Tibial artery (tissue), 4 donors: ENCODE measurements at regions not wholly inside any gene's neighbourhood (a gene's known extent, or its start where the extent isn't known, plus 50 kb on each side); places are given as distances from the start of the nearest gene placed in this dataset.

Experiments used
- DNase-seq, 2 donors: peaks; one replicate each; pipeline ENCODE4 v3.0.0-alpha.2; 2019
- H3K27ac ChIP-seq, 2 donors: fragments of 200-600 bp; sonication (generic) in 1 of 2; 1 replicate in 1 of 2; 2 replicates in 1 of 2; pipeline ENCODE4 v1.5.1; 2018 to 2019; ENCODE audit warnings: mild to moderate bottlenecking in 1 of 2
- H3K27me3 ChIP-seq, 2 donors: fragments of 200-600 bp; sonication (generic) in 1 of 2; one replicate each; pipeline versions ENCODE4 v1.5.1 to v1.6.0; 2016 to 2019
- H3K36me3 ChIP-seq, 3 donors: fragments of 200-600 bp; sonication (generic) in 2 of 3; one replicate each; pipeline ENCODE4 v1.5.1; 2016 to 2019; ENCODE audit warnings: mild to moderate bottlenecking in 2 of 3
- H3K4me1 ChIP-seq, 4 donors: fragments of 200-600 bp; sonication (generic) in 2 of 4; 1 replicate in 3 of 4; 2 replicates in 1 of 4; pipeline ENCODE4 v1.5.1; 2016 to 2019
- H3K4me3 ChIP-seq, 2 donors: fragments of 200-600 bp; sonication (generic) in 1 of 2; 1 replicate in 1 of 2; 2 replicates in 1 of 2; pipeline ENCODE4 v1.5.1; 2018 to 2019; ENCODE audit warnings: mild to moderate bottlenecking in 2 of 2
- H3K9me3 ChIP-seq, 3 donors: fragments of 200-600 bp; sonication (generic) in 1 of 3; one replicate each; pipeline ENCODE4 v1.5.1; 2016 to 2019
- intact Hi-C: fragments of 100-400 bp; cut with DNase I; formaldehyde crosslinking; loops from one replicate; pipeline ENCODE4 v1.15.0; 2023; ENCODE audit warnings: low total_unique reads
- TF ChIP-seq, protein P1 (sequence below), 2 experiments: fragments of 200-600 bp in 1 of 2; fragments of 450-650 bp in 1 of 2; IDR thresholded peaks; one replicate each; pipeline ENCODE4 v1.5.1; 2017 to 2019; ENCODE audit warnings: antibody characterized with exemption in 2 of 2, mild to moderate bottlenecking in 1 of 2, moderate library complexity in 1 of 2

- Histone ChIP-seq H3K36me3 (no peaks in the 10 kb centered on the region), H3K4me3 (no peak overlapping the region), H3K9me3 (no peaks in the 10 kb centered on the region), H3K27ac (no peak overlapping the region), H3K27me3 (no peaks in the 10 kb centered on the region), H3K4me1 (no peaks in the 10 kb centered on the region)
- DNase-seq = no peak
- TF ChIP-seq, protein P1, sequence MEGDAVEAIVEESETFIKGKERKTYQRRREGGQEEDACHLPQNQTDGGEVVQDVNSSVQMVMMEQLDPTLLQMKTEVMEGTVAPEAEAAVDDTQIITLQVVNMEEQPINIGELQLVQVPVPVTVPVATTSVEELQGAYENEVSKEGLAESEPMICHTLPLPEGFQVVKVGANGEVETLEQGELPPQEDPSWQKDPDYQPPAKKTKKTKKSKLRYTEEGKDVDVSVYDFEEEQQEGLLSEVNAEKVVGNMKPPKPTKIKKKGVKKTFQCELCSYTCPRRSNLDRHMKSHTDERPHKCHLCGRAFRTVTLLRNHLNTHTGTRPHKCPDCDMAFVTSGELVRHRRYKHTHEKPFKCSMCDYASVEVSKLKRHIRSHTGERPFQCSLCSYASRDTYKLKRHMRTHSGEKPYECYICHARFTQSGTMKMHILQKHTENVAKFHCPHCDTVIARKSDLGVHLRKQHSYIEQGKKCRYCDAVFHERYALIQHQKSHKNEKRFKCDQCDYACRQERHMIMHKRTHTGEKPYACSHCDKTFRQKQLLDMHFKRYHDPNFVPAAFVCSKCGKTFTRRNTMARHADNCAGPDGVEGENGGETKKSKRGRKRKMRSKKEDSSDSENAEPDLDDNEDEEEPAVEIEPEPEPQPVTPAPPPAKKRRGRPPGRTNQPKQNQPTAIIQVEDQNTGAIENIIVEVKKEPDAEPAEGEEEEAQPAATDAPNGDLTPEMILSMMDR (IDR thresholded peaks at IDR 0.05) = no peak
- intact Hi-C loops = no loop called here
Observed at GRCh38 chr18:38900445-38900844, 1334.8 kb upstream of the CELF4 start.

DNA sequence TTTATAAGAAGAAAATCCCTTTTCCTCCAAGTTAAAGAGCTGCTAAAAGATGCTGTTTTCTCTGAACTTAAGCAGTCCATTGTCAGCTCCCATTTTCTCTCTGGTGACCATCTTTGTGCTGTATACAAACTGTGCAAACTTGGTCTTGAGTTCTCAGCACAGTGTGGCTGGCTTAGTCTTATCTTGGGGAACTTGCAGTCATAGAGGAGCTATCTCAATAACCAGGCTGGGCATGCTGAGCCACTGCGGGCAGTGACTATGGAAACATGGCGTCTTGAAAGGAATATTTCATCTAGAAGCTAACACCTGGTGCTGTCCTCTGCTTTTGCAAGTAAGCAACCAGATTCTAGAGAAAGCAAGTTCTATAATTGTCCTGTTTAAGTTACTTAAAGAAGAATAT lies 1334.4 kb upstream of the CELF4 start:
- Histone ChIP-seq H3K27me3 (no peaks in the 10 kb centered on the region), H3K27ac (no peak overlapping the region), H3K4me1 (no peaks in the 10 kb centered on the region), H3K36me3 (no peaks in the 10 kb centered on the region), H3K4me3 (no peak overlapping the region), H3K9me3 (no peaks in the 10 kb centered on the region)
- TF ChIP-seq, protein P1 (IDR thresholded peaks at IDR 0.05) = no peak
- no peak for DNase-seq
- intact Hi-C loops = no loop called here

DNA sequence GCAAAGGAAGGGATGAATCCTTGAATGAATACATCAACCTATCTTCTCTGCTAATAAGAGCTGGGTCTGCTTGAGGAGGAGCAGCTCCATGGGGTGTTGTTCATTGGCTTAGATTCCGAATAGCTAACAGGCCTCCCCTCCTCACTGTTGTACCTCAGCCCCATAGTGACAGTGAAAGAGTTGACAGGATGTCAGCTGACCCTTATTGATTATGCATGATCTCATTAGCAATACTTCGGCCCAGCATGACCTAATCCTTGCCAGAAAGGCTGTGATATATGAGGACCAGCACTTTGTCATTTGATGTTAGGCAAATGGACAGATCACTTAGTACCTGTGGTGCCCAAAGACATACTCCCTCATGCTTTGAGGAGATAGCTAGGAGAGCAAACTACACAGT lies 1333.7 kb upstream of the CELF4 start:
- Histone ChIP-seq H3K27me3 (no peaks in the 10 kb centered on the region), H3K4me3 (no peak overlapping the region), H3K36me3 (no peaks in the 10 kb centered on the region), H3K4me1 (no peaks in the 10 kb centered on the region), H3K27ac (no peak overlapping the region), H3K9me3 (no peaks in the 10 kb centered on the region)
- DNase-seq = no peak
- TF ChIP-seq, protein P1 (IDR thresholded peaks at IDR 0.05) = no peak
- intact Hi-C loops = no loop called here

DNA sequence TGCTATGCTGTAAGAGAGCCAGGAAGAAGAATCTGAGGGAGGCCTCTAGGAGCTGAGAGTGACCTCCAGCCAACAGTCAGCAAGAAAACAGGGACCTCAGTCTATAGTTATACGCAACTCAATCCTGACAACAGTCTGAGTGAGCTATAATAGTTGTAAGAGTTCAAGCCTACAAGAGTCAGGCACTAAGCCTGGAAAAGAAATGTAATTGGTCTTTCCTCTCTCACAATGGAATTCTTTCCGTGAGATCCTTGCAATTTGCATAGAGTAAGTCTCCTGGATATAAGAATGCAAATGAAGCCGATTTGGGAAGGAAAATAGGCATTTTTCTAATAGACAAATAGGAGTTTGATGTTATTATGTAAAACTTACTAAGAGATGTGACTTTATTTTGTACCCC lies 1332.6 kb upstream of the CELF4 start:
- H3K27me3 ChIP-seq = no peaks in the 10 kb centered on the region
- no peak for DNase-seq
- no peaks in the 10 kb centered on the region for H3K36me3 ChIP-seq
- H3K9me3 ChIP-seq = no peaks in the 10 kb centered on the region
- TF ChIP-seq, protein P1 (IDR thresholded peaks at IDR 0.05) = no peak
- H3K27ac ChIP-seq = no peak overlapping the region
- intact Hi-C loops = no loop called here
- no peak overlapping the region for H3K4me3 ChIP-seq
- H3K4me1 ChIP-seq = no peaks in the 10 kb centered on the region

GRCh38 chr18:38895560-38895959 lies 1330.0 kb upstream of the CELF4 start:
- Histone ChIP-seq H3K4me3 (no peak overlapping the region), H3K36me3 (no peaks in the 10 kb centered on the region), H3K27me3 (no peaks in the 10 kb centered on the region), H3K9me3 (no peaks in the 10 kb centered on the region), H3K4me1 (no peaks in the 10 kb centered on the region), H3K27ac (no peak overlapping the region)
- DNase-seq = no peak
- TF ChIP-seq, protein P1 (IDR thresholded peaks at IDR 0.05) = no peak
- intact Hi-C loops = no loop called here

- Histone ChIP-seq H3K9me3 (no peaks in the 10 kb centered on the region), H3K4me1 (no peaks in the 10 kb centered on the region), H3K27ac (no peak overlapping the region), H3K27me3 (no peaks in the 10 kb centered on the region), H3K36me3 (no peaks in the 10 kb centered on the region), H3K4me3 (no peak overlapping the region)
- TF ChIP-seq, protein P1 (IDR thresholded peaks at IDR 0.05) = no peak
- no peak for DNase-seq
- intact Hi-C loops = no loop called here
Observed at GRCh38 chr18:38887671-38888020, 1322.0 kb upstream of the CELF4 start.
